Panc1 (cell line): ENCODE measurements at regions not wholly inside any gene's neighbourhood (a gene's known extent, or its start where the extent isn't known, plus 50 kb on each side); places are given as distances from the start of the nearest gene placed in this dataset.

ENCODE experiments used
- ATAC-seq: fragments of 200-7000 bp; cut with Tn5 transposase; 2 replicates; pipeline ENCODE4 v1.9.1; 2020; ENCODE audit warnings: mild to moderate bottlenecking, moderate library complexity
- BruUV-seq: library from RNA; stranded (reverse); fragments of 400-500 nt; replicated peaks from 2 replicates; lab custom pipeline; 2021; lab: Mats Ljungman, UMichigan
- CTCF ChIA-PET: fragments of 300-600 bp; sonication (Branson Sonifier 250); formaldehyde crosslinking; loops from one replicate; lab custom pipeline; 2022; ENCODE audit warnings: antibody characterized with exemption; lab: Charles Lee
- POLR2A ChIA-PET: fragments of 300-600 bp; sonication (Branson Sonifier 250); formaldehyde crosslinking; loops from one replicate; lab custom pipeline; 2022; ENCODE audit warnings: antibody characterized with exemption; lab: Charles Lee
- DNase-seq: peaks from one replicate; pipeline ENCODE4 v3.0.0-alpha.2; 2010; ENCODE audit warnings: low read depth, low spot score
- H3K27ac ChIP-seq: 2 replicates; pipeline ENCODE4 v1.5.1; 2011; ENCODE audit warnings: mild to moderate bottlenecking, low read length, inconsistent platforms
- H3K27me3 ChIP-seq: fragments of 200-500 bp; sonication (Bioruptor generic); 2 replicates; pipeline ENCODE4 v1.6.0; 2014; ENCODE audit warnings: low read length, inconsistent platforms; ENCODE audit not compliant: control insufficient read depth, insufficient read depth
- H3K36me3 ChIP-seq: fragments of 200-500 bp; sonication (Bioruptor generic); 2 replicates; pipeline ENCODE4 v1.5.1; 2014; ENCODE audit warnings: inconsistent platforms, mild to moderate bottlenecking, low read length, moderate library complexity; ENCODE audit not compliant: control insufficient read depth, insufficient read depth
- H3K4me1 ChIP-seq: 2 replicates; pipeline ENCODE4 v1.5.1; 2011; ENCODE audit warnings: inconsistent platforms, mild to moderate bottlenecking, low read length, moderate library complexity; ENCODE audit not compliant: control insufficient read depth, insufficient read depth
- H3K4me3 ChIP-seq, 2 experiments: 2 replicates each; pipeline ENCODE4 v1.5.1; 2011 to 2012; ENCODE audit warnings: low read depth in 2 of 2, low read length in 2 of 2, mild to moderate bottlenecking in 2 of 2, inconsistent platforms in 1 of 2, moderate library complexity in 1 of 2
- H3K9me3 ChIP-seq: fragments of 200-500 bp; sonication (Bioruptor generic); 2 replicates; pipeline ENCODE4 v1.5.1; 2014; ENCODE audit warnings: low read depth, mild to moderate bottlenecking, inconsistent platforms, low read length, moderate library complexity; ENCODE audit not compliant: control insufficient read depth, insufficient read depth
- POLR2AphosphoS5 ChIP-seq: IDR thresholded peaks from 2 replicates; pipeline ENCODE4 v1.6.1; 2012; ENCODE audit warnings: mild to moderate bottlenecking, low read depth, low read length, moderate library complexity
- SIN3A ChIP-seq: IDR thresholded peaks from 2 replicates; pipeline ENCODE4 v1.6.1; 2012; ENCODE audit warnings: low read depth, mild to moderate bottlenecking, low read length, moderate library complexity, borderline replicate concordance; ENCODE audit not compliant: insufficient read depth
- TCF7L2 ChIP-seq: IDR thresholded peaks from 2 replicates; pipeline ENCODE4 v1.6.1; 2011; ENCODE audit warnings: mild to moderate bottlenecking, low read depth, low read length, inconsistent platforms
- in situ Hi-C: cut with HindIII; loops from 2 replicates; pipeline ENCODE4 v1.10.0; 2016; ENCODE audit warnings: low sequenced_read_pairs, low pct_unique_long_range_greater_than_20kb
- intact Hi-C: fragments of 100-400 bp; cut with micrococcal nuclease; formaldehyde crosslinking; loops from one replicate; pipeline ENCODE4 v1.10.0; 2022; ENCODE audit not compliant: unreplicated experiment
- TF ChIP-seq, protein P1 (sequence below), 2 experiments: IDR thresholded peaks; 2 replicates each; pipeline ENCODE4 v1.6.1; 2011 to 2012; ENCODE audit warnings: low read depth in 2 of 2, control low read depth in 1 of 2, low read length in 1 of 2, mild to moderate bottlenecking in 1 of 2, moderate library complexity in 1 of 2; ENCODE audit not compliant: insufficient read depth in 1 of 2
- TF ChIP-seq, protein P2 (sequence below): fragments of 450-650 bp; IDR thresholded peaks from 2 replicates; pipeline ENCODE4 v1.5.1; 2017; ENCODE audit warnings: mild to moderate bottlenecking

GRCh38 chr22:27307545-27308247 is 493.9 kb downstream of the MN1 start:
- no TSS peak for BruUV-seq
- no peak for DNase-seq
- intact Hi-C loops: no loop called here

GRCh38 chr22:27308513-27308912 is 493.0 kb downstream of the MN1 start:
- Histone ChIP-seq H3K36me3 (no peaks in the 10 kb centered on the region), H3K27ac (no peak overlapping the region), H3K4me1 (no peaks in the 10 kb centered on the region), H3K4me3 (no peak overlapping the region), H3K27me3 (no peaks in the 10 kb centered on the region), H3K9me3 (no peaks in the 10 kb centered on the region)
- ChIA-PET CTCF (no interaction called here), POLR2A (no interaction called here)
- in situ Hi-C loops: no loop called here
- DNase-seq (no peak), ATAC-seq (no peak)
- intact Hi-C loops: no loop called here
- TF ChIP-seq, protein P1, sequence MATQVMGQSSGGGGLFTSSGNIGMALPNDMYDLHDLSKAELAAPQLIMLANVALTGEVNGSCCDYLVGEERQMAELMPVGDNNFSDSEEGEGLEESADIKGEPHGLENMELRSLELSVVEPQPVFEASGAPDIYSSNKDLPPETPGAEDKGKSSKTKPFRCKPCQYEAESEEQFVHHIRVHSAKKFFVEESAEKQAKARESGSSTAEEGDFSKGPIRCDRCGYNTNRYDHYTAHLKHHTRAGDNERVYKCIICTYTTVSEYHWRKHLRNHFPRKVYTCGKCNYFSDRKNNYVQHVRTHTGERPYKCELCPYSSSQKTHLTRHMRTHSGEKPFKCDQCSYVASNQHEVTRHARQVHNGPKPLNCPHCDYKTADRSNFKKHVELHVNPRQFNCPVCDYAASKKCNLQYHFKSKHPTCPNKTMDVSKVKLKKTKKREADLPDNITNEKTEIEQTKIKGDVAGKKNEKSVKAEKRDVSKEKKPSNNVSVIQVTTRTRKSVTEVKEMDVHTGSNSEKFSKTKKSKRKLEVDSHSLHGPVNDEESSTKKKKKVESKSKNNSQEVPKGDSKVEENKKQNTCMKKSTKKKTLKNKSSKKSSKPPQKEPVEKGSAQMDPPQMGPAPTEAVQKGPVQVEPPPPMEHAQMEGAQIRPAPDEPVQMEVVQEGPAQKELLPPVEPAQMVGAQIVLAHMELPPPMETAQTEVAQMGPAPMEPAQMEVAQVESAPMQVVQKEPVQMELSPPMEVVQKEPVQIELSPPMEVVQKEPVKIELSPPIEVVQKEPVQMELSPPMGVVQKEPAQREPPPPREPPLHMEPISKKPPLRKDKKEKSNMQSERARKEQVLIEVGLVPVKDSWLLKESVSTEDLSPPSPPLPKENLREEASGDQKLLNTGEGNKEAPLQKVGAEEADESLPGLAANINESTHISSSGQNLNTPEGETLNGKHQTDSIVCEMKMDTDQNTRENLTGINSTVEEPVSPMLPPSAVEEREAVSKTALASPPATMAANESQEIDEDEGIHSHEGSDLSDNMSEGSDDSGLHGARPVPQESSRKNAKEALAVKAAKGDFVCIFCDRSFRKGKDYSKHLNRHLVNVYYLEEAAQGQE (IDR thresholded peaks at IDR 0.05; ENCODE audit: insufficient read depth in 1 of 2, low read depth in 2 of 2, low read length in 1 of 2): no peak
- TF ChIP-seq SIN3A (no peak), TCF7L2 (no peak), POLR2AphosphoS5 (no peak)
- TF ChIP-seq, protein P2, sequence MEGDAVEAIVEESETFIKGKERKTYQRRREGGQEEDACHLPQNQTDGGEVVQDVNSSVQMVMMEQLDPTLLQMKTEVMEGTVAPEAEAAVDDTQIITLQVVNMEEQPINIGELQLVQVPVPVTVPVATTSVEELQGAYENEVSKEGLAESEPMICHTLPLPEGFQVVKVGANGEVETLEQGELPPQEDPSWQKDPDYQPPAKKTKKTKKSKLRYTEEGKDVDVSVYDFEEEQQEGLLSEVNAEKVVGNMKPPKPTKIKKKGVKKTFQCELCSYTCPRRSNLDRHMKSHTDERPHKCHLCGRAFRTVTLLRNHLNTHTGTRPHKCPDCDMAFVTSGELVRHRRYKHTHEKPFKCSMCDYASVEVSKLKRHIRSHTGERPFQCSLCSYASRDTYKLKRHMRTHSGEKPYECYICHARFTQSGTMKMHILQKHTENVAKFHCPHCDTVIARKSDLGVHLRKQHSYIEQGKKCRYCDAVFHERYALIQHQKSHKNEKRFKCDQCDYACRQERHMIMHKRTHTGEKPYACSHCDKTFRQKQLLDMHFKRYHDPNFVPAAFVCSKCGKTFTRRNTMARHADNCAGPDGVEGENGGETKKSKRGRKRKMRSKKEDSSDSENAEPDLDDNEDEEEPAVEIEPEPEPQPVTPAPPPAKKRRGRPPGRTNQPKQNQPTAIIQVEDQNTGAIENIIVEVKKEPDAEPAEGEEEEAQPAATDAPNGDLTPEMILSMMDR: no peak
- no TSS peak for BruUV-seq

More at GRCh38 chr22:27307545-27308247, 493.9 kb downstream of the MN1 start:
- H3K27ac ChIP-seq: no peak overlapping the region
- no peak for TF ChIP-seq SIN3A
- no peak for TF ChIP-seq POLR2AphosphoS5
- TF ChIP-seq, protein P2: no peak
- TF ChIP-seq TCF7L2: no peak
- TF ChIP-seq, protein P1 (IDR thresholded peaks at IDR 0.05; ENCODE audit: insufficient read depth in 1 of 2, low read depth in 2 of 2, low read length in 1 of 2): no peak
- H3K4me3 ChIP-seq: no peak overlapping the region
- no peaks in the 10 kb centered on the region for H3K27me3 ChIP-seq
- ATAC-seq: no peak
- in situ Hi-C loops: no loop called here
- no peaks in the 10 kb centered on the region for H3K36me3 ChIP-seq
- ChIA-PET CTCF (no interaction called here), POLR2A (no interaction called here)
- H3K4me1 ChIP-seq: no peaks in the 10 kb centered on the region
- no peaks in the 10 kb centered on the region for H3K9me3 ChIP-seq
